Cardiac muscle cell (in vitro differentiated cells and primary cell): ENCODE measurements at regions not wholly inside any gene's neighbourhood (a gene's known extent, or its start where the extent isn't known, plus 50 kb on each side); places are given as distances from the start of the nearest gene placed in this dataset.
A peak's percentile ranks its signal among the peaks of the same experiment; 100 is the strongest.

Experiments used
- DNase-seq, 2 donors: peaks; one replicate each; pipeline versions ENCODE4 v3.0.0 to v3.0.0-alpha.2; 2010 to 2017; ENCODE audit warnings: low read depth in 1 of 2, low spot score in 1 of 2
- H3K27ac ChIP-seq: fragments of 200-600 bp; sonication (generic); 2 replicates; pipeline ENCODE4 v1.5.1; 2016
- H3K27me3 ChIP-seq: fragments of 200-600 bp; sonication (generic); 2 replicates; pipeline ENCODE4 v1.6.0; 2016; ENCODE audit warnings: control low read depth
- H3K36me3 ChIP-seq: fragments of 200-600 bp; sonication (generic); 2 replicates; pipeline ENCODE4 v1.5.1; 2016; ENCODE audit warnings: control low read depth
- H3K4me1 ChIP-seq: fragments of 200-600 bp; sonication (generic); 2 replicates; pipeline ENCODE4 v1.8.1; 2017; ENCODE audit warnings: low read depth, mild to moderate bottlenecking, mixed run types
- H3K4me3 ChIP-seq: fragments of 200-600 bp; sonication (generic); 2 replicates; pipeline ENCODE4 v1.5.1; 2016; ENCODE audit warnings: mild to moderate bottlenecking
- H3K9me3 ChIP-seq: fragments of 200-600 bp; sonication (generic); 2 replicates; pipeline ENCODE4 v1.5.1; 2017; ENCODE audit warnings: low read depth, mild to moderate bottlenecking, control low read depth
- TF ChIP-seq, protein P1 (sequence below): IDR thresholded peaks from 2 replicates; pipeline ENCODE4 v1.5.1; 2012; ENCODE audit warnings: low read depth, mild to moderate bottlenecking, low read length

DNA sequence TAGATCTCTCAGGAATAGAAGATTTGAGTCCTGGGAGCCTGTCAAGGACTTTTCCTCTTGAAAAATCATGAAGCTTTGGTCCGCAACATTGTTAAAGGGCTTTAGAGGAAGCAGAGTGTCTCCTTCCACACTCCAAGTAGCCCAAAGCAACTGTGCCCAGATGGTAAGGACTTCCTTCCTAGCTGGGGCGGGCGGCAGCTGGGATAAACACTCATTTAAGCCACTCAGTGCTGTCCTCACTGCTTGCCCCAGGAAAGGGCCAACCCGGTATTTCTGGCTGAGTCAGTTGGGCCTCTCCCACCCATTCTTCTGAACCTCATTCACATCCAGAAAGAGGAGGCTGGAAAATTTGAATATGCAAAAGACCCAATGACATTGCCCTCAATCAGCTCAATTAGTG, 144.3 kb downstream of the CHIC2 start:
- Histone ChIP-seq H3K9me3 (no peaks in the 10 kb centered on the region), H3K4me3 (no peak overlapping the region), H3K4me1 (no peaks in the 10 kb centered on the region), H3K36me3 (no peaks in the 10 kb centered on the region), H3K27ac (no peak overlapping the region), H3K27me3 (no peaks in the 10 kb centered on the region)
- TF ChIP-seq, protein P1, sequence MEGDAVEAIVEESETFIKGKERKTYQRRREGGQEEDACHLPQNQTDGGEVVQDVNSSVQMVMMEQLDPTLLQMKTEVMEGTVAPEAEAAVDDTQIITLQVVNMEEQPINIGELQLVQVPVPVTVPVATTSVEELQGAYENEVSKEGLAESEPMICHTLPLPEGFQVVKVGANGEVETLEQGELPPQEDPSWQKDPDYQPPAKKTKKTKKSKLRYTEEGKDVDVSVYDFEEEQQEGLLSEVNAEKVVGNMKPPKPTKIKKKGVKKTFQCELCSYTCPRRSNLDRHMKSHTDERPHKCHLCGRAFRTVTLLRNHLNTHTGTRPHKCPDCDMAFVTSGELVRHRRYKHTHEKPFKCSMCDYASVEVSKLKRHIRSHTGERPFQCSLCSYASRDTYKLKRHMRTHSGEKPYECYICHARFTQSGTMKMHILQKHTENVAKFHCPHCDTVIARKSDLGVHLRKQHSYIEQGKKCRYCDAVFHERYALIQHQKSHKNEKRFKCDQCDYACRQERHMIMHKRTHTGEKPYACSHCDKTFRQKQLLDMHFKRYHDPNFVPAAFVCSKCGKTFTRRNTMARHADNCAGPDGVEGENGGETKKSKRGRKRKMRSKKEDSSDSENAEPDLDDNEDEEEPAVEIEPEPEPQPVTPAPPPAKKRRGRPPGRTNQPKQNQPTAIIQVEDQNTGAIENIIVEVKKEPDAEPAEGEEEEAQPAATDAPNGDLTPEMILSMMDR: no peak
- no peak for DNase-seq

DNA sequence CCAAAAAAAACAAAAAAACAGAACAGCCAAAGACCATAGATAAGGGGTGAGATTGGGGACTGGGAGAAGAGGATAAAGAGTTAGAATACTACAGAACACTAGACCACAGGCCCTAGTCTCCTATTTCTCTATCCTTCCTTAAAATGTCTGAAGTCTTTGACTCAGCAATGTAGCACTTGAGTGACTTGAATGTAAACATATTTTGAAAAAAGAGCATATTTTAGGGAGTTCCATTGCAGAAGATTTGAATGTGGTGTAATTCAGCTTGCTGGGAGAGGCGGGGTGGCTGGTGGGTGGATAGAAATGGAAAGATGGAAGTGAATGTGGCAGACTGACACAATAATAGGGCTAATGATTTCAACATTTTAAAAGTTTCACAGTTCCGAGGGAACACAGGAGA, 144.9 kb downstream of the CHIC2 start:
- no peaks in the 10 kb centered on the region for H3K9me3 ChIP-seq
- no peaks in the 10 kb centered on the region for H3K4me1 ChIP-seq
- no peaks in the 10 kb centered on the region for H3K36me3 ChIP-seq
- no peak for DNase-seq
- no peak overlapping the region for H3K4me3 ChIP-seq
- H3K27me3 ChIP-seq: no peaks in the 10 kb centered on the region
- H3K27ac ChIP-seq: no peak overlapping the region
- TF ChIP-seq, protein P1: no peak

DNA sequence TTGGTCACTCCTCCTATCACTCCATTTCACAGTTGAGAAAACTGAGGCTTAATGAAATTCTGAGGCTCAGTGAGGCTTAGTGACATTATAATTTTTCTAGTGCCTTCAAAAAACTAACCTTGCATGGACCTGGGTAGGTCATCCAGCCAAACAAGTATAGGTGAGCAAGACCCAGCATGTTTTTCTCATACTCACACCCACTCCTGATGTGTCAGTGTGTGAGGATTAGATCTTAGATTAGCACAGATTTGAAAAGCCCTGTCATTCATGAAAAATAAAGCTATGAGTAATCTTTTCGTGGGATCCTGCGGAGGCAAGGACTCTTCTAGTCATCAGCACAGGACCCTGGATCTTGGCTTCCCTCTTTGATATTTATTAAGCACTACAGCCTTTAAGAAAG, 146.7 kb downstream of the CHIC2 start:
- TF ChIP-seq, protein P1: no peak
- no peaks in the 10 kb centered on the region for H3K27me3 ChIP-seq
- H3K4me3 ChIP-seq: no peak overlapping the region
- H3K4me1 ChIP-seq: no peaks in the 10 kb centered on the region
- no peaks in the 10 kb centered on the region for H3K9me3 ChIP-seq
- H3K36me3 ChIP-seq: no peaks in the 10 kb centered on the region
- no peak for DNase-seq
- no peak overlapping the region for H3K27ac ChIP-seq

DNA sequence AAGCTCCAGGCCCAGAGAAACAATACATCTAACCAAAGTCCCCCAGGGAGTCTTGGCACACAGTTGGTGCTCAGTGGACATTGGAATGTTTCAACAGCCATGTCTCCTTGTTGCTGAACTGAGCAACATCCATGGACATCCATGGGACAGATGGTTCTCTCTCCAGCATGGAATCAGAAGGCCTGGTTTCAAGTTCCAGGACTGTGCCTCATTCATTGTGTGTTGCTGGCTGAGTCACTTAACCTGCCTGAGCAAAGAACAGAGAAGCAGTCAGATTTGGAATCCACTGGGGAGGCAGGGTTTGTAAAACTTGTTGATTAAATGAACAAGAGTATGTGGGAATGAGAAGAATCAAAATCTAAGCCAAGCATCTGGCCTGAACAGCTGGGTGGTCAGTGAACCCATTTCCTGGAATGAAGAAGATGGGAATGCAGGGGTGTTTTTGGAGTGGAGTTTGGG, 147.9 kb downstream of the CHIC2 start:
- TF ChIP-seq, protein P1: no peak
- peak in 1 of 2 donors; percentile 44 for DNase-seq

DNA sequence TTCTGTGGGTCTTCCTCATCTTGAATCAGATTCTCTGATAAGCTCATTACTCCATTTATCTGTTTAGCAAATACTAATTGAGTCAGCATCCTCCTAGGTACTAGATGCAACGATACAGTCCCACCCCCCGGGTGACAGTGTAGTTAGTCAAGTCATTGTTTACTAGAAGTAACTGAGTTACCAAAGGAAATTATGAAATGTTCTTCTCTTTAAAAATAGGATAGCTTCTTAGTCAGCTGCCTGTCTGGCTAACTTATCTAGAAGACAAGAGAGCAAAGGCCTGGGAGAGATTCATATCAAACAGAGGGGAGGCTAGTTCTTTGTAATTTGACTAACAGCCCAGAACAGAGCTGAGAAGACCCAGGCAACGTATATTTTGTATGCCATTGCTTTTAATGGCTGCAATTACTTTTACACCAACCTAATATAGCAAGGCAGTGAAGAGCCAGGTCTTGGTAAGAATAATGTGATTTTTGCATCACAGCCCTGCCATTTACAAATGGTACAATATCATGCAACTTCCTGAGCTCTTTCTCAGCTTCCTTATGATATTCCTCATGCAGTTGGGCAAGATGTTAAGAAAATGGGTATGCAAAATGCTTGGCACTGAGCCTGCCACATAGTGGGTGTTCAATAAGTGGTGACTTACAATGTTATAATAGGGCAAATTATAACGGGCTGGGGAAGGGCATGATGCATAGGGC, 149.9 kb downstream of the CHIC2 start:
- DNase-seq: peak in 1 of 2 donors; percentile 78
- no peak overlapping the region for H3K27ac ChIP-seq
- no peak overlapping the region for H3K4me3 ChIP-seq
- H3K36me3 ChIP-seq: no peaks in the 10 kb centered on the region
- TF ChIP-seq, protein P1: no peak
- no peaks in the 10 kb centered on the region for H3K4me1 ChIP-seq
- H3K27me3 ChIP-seq: no peaks in the 10 kb centered on the region
- H3K9me3 ChIP-seq: no peaks in the 10 kb centered on the region

More for the DNA sequence above, 147.9 kb downstream of the CHIC2 start:
- Histone ChIP-seq H3K4me1 (no peaks in the 10 kb centered on the region), H3K9me3 (no peaks in the 10 kb centered on the region), H3K27ac (no peak overlapping the region), H3K4me3 (no peak overlapping the region), H3K27me3 (no peaks in the 10 kb centered on the region), H3K36me3 (no peaks in the 10 kb centered on the region)
